HG02884 (cell line): ENCODE measurements at regions not wholly inside any gene's neighbourhood (a gene's known extent, or its start where the extent isn't known, plus 50 kb on each side); places are given as distances from the start of the nearest gene placed in this dataset.

Experiments used
- ATAC-seq: cut with Tn5 transposase; IDR thresholded peaks from one replicate; pipeline ENCODE4 v1.9.1; 2021; ENCODE audit warnings: mild to moderate bottlenecking, moderate library complexity; ENCODE audit not compliant: unreplicated experiment

DNA sequence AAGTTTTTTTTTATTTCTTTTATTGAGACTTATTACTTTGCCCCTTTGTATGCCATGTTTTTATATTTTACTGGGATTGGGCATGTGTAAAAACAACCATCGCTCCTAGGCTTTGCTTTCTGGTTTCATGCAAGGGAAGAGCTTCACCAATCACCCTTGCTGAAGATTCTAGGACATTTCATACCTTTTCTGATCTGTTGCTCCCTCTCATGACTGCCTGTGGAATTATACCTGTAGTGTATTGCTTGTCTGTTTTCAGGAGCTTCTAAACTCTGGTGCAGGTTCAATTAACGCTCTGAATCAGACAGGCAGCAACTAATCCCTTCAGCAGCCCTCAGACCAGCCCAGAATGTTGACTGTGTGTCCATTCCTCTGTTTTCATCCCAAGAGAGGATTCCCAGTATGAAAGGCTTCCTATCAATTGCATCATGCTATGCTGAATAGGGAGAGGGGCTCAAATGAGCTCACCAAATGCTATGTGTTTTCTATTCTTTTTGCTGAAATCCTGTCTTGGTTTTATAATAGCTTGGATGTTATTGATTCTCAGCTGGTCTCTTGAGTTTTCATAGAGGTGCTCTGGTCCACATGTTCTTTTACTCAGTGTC is 572.9 kb upstream of the CDH6 start:
- no peak for ATAC-seq

DNA sequence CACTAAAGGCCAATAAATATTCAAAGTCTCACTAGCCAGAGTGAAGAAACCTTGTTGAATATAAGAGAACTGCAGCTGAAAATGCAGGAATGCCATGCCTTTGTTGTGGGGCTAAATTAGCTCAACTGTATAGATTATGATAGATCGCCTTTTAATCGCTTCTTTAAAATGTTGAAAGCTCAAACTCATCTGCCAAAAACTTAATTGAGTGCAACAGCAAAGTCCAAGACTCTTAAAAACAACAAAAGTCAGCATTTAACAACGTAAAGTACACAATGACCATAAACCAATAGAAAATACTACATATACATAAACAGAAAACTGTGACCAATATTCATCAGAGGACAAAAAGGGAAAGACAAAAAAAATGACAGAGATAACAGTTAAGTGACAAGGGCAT is 585.0 kb upstream of the CDH6 start:
- no peak for ATAC-seq

DNA sequence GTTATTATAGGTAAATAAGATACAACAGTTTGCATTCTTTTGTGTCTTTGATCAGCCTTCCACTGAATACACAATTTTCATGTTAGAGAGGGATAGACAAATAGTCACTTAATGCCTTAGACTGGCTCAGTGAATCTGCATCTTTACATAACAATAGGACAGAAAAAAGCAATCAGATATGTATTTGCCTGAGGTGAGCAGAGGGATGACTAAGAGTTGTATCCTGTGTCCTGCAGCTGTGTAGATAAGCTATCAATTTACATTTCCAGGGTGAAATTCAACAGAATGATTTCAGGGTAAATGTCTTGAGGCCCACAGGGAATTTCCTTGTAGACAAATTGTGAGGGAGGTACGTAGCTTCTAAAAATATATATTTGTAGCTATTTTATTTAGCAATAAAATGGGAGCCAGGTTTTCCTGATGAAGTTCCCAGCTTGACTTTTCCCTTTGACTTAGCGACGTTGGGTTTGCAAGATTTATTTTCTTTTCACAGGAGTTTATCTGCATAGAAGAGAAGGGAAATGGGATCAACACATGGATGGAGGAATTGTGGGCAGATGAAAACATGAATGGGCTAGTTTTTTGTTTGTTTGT is 586.1 kb upstream of the CDH6 start:
- no peak for ATAC-seq

- ATAC-seq, result no peak
Observed at GRCh38 chr5:30605693-30606268, 587.7 kb upstream of the CDH6 start.

DNA sequence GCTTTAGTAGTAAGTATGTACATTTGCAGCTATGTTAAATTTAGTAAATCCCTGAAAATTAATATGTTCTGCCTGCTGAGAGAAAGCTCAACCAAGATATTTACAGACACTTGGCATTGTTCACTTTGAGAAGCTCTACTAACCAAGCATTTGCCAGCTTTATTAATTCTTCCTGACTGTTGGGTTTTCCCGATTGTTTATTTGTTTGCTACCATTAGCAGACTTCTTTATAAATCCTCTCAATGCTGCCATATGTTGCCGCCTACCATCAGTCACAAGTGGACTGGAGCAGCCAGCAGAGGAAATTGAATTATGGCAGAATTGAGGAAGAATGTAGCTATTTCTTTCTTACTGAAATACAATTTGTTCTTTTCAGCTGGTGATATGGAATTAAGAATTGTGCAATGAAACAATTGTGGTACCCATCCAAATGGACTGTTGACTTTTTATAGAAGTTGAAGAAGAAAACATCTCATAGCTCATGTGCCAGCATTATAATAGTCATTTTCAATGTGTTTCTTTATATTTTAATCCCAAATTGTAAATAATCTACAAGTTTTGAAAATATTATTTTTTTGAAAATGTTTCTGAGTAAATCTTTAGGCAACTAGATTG is 588.7 kb upstream of the CDH6 start:
- no peak for ATAC-seq

- ATAC-seq, result no peak
Observed at GRCh38 chr5:30600892-30601291, 592.6 kb upstream of the CDH6 start.

GRCh38 chr5:30596495-30597064 is 596.9 kb upstream of the CDH6 start:
- no peak for ATAC-seq

DNA sequence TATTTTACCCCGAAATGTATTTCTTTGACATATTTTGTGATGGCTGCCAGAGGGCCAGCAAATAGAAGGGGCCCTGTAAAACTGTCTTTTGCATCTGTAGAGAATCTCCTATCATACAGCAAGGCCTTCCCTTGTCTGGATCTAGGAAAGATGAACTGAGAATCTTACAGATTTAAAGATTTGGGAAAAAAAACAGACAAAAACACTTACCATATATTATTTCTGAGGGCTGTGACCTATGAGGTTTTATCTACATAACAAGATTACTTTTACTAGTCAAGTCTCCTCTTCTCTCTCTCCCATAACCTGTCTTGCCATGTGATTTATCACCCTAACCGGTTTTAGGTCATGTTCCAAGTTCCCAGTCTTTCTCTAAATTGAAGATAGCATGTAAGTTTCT is 599.2 kb upstream of the CDH6 start:
- ATAC-seq, result no peak

GRCh38 chr5:30592833-30593232 is 600.7 kb upstream of the CDH6 start:
- ATAC-seq, result no peak

DNA sequence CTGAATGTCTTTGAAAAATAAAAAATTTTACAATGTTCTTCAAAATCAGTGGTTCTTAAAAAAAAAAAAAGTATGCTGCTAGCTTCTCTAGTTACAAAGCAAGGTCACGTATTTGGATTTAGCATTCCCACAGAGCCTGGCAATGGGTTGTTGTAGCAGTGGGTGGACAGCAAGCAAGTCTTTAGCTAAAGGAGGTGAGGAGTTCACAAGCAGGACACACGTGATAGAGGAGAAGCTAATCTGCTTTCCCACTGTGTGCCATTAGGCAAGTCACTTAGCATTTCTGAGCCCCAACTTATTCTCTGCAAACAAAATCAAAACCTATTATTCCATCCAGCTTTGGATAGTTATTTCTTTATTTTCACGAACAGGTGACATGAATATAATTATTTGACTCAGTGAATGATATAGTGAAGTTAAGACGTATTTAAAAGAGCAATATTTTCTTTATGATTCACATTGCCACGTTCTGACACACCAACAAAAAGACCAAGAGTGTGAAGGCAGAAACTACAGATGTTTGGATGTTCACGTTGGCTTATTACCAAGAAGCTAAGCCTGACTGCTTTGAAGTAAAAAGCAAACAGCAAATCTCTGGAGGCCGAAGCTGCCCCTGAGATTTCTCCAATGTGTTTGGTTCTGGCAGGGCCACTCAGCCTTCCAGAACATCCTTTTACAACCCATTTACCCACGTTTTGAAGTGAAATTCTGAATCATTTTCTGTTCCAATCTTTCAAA is 612.1 kb upstream of the CDH6 start:
- ATAC-seq, result no peak

DNA sequence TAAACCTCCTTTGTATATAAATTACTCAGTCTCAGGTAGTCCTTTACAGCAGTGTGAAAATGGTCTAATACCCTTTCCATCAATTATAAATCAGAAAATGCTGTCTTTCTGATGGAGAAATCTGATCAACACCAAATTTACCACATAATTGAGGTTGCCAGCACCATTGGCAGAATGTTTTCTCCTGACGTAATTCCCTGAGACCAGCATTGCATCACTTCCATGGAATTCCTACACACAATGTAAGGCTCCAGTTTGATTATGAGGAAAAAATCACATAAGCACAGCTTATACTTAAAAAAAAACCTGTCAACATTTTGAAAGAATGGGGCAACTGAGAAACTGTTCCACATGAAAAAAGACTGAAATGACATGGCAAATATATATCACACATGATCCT is 618.7 kb upstream of the CDH6 start:
- ATAC-seq, result no peak

- no peak for ATAC-seq
Observed at GRCh38 chr5:30572279-30572678, 621.2 kb upstream of the CDH6 start.

GRCh38 chr5:30561771-30562170 is 631.7 kb upstream of the CDH6 start:
- ATAC-seq, result no peak

DNA sequence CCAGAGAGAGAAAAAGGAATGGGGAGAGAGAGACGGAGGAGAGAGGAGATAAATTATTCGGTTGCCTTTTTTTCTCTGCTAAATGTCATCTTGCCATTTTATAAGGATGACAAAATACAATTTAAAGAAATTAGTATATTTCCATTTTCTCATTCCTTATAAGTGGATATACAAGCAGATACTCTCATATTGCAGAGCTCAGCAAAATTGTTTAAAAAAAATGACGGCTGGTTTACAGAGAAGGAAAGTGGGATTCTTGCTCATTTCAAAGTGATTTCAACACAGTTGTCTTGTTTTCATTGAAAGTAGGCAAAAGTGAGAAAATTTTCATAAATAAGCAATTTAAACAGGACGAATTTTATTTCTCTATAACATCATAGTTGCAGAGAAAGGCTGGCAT is 641.9 kb upstream of the CDH6 start:
- no peak for ATAC-seq

- ATAC-seq, result no peak
Observed at GRCh38 chr5:30548580-30549305, 644.7 kb upstream of the CDH6 start.

DNA sequence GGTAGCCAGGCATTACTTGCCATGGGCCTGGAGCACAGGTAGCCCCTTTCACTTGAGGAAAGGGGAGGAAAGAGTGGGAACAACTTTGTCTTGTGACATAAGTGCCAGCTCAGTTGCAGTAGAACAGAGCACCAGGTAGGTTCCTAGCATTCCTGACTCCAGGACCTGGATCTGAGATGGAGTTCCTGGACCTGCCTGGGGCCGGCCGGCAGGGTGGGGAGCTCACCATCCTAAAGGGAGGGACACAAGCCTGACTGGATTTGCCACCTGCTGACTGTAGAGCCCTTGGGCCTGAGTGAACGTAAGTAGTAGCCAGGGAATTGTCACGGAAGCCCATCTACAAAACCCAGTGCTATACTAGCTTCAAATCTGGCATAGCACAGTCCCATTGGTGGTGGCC is 653.3 kb upstream of the CDH6 start:
- ATAC-seq, result no peak

DNA sequence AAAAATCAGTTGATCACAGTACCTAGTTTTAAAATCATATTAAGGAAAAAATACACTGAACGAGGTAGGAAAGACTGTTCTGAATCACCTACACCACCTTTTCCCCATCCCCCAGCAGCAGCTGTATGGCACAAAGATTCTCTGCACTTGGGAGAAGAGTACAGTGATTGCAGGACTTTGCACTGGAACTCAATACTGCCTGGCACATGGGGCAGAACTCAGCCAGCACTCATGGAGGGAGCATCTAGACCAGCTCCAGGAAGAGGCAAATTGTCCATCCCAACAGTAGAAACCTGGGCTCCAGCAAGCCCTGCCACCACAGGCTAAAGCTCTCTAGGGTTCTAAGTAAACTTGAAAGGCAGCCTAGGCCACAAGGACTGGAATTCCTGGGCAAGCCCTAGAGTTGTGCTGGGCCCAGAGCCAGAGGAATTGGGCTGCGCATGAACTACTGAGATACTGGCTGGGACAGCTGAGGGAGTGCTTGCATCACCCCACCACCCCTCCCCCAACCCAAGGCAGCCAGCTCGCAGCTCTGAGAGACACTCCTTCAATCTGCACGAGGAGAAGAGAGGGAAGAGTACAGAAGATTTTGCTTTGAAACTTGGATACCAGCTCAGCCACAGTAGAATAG is 654.4 kb upstream of the CDH6 start:
- ATAC-seq, result no peak

GRCh38 chr5:30525353-30525752 is 668.1 kb upstream of the CDH6 start:
- no peak for ATAC-seq

DNA sequence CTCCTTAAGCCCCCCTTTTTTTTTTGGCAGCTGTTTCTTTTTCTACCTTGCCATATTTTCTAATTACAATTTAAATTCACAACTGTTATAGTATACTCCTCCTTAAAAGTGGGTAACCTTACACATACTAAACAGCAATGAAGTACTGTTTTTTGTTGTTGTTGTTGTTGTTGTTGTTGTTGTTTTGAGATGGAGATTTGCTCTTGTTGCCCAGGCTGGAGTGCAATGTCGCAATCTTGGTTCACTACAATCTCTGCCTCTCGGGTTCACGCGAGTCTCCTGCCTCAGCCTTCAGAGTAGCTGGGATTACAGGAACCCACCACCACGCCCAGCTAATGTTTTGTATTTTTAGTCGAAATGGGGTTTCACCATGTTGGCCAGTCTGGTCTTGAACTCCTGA is 669.1 kb upstream of the CDH6 start:
- ATAC-seq, result no peak

DNA sequence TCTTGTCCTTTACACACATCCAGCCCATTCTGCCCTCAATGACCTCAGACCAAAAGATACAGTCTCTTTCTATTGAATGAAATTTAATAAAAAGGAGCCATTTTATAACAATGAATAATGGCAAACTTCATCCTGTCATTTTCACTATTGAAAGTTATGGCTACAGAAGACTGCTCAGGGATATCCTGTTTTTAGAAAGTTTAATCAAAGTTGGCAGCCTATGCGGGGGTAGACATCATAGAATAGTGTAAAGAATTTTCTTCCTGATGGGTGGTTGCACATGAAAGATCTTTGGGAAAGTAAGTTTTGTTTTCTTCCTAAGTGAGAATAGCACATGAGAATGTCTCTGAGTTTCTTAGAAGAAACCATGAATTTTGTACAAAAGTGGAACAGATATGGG is 670.4 kb upstream of the CDH6 start:
- ATAC-seq, result no peak
